Motor neuron (in vitro differentiated cells): ENCODE measurements at regions not wholly inside any gene's neighbourhood (a gene's known extent, or its start where the extent isn't known, plus 50 kb on each side); places are given as distances from the start of the nearest gene placed in this dataset.
"Not testable (repeated sequence)": the region's sequence is repeated elsewhere in the genome, so short reads cannot be mapped to it uniquely, and the experiment has no call there.

Experiments used
- ATAC-seq, 8 experiments: fragments of 200-7000 bp; cut with Tn5 transposase; replicated peaks in 6 of 8; 2 replicates each; pipeline ENCODE4 v1.8.0; 2021; ENCODE audit warnings: mild to moderate bottlenecking in 8 of 8, moderate library complexity in 8 of 8
- H3K27ac ChIP-seq, 2 donors: fragments of 250-450 bp; sonication (Bioruptor Pico); 2 replicates each; pipeline ENCODE4 v1.9.0; 2021; ENCODE audit warnings: antibody characterized with exemption in 2 of 2, mild to moderate bottlenecking in 2 of 2, moderate library complexity in 1 of 2
- H3K4me1 ChIP-seq, 2 donors: fragments of 250-450 bp; sonication (Bioruptor Pico); replicated peaks in 1 of 2; 2 replicates each; pipeline ENCODE4 v1.6.1; 2021; ENCODE audit warnings: antibody characterized with exemption in 2 of 2, mild to moderate bottlenecking in 2 of 2, moderate library complexity in 1 of 2
- H3K4me3 ChIP-seq, 5 donors: fragments of 250-450 bp; sonication (Bioruptor Pico); 2 replicates each; pipeline ENCODE4 v1.9.0; 2021; ENCODE audit warnings: antibody characterized with exemption in 5 of 5, mild to moderate bottlenecking in 5 of 5, moderate library complexity in 4 of 5
- WGBS, 10 experiments: fragments of 450-650 bp; shearing (Covaris generic); methylation state at CpG; one replicate each; pipeline ENCODE4 v1.0.0; 2022; 5-methylcytosine and 5-hydroxymethylcytosine counted together
- in situ Hi-C, 9 experiments: fragments of 400-800 bp; cut with MboI; loops; one replicate each; pipeline ENCODE4 v1.15.0; 2021; ENCODE audit warnings: low sequenced_read_pairs in 9 of 9, low pct_unique_long_range_greater_than_20kb in 2 of 9; ENCODE audit not compliant: unreplicated experiment in 9 of 9

GRCh38 chr12:46983393-46983793, 96.0 kb upstream of the PCED1B start:
- ATAC-seq, result peak in 3 of 8 experiments; percentile 9 to 42 (median 11)
- no peaks in the 10 kb centered on the region for H3K4me1 ChIP-seq
- no peak overlapping the region for H3K27ac ChIP-seq
- 20 to 100% (median 33%) methylated on average over 1 of the region's 2 CpGs; no CpG with 5 or more reads in 6 of the 10 experiments for WGBS, 10 experiments
- no peak overlapping the region for H3K4me3 ChIP-seq
- in situ Hi-C loops, result no loop called here

- Histone ChIP-seq H3K27ac (no peak overlapping the region), H3K4me3 (no peak overlapping the region), H3K4me1 (no peaks in the 10 kb centered on the region)
- 3 to 85% (median 63%) methylated on average over 3 to 7 of the region's 7 CpGs for WGBS, 10 experiments
- ATAC-seq, result peak; percentile 32 to 95 (median 74)
- in situ Hi-C loops, result no loop called here
These were observed 95.2 kb upstream of the PCED1B start for GRCh38 chr12:46983959-46984841.

- in situ Hi-C loops, result no loop called here
- ATAC-seq, result no peak
- no peak overlapping the region for H3K4me3 ChIP-seq
- H3K4me1 ChIP-seq, result no peaks in the 10 kb centered on the region
- no peak overlapping the region for H3K27ac ChIP-seq
These were observed 93.6 kb upstream of the PCED1B start for GRCh38 chr12:46985816-46986215.

- H3K27ac ChIP-seq, ATAC-seq, in situ Hi-C loops, H3K4me3 ChIP-seq, H3K4me1 ChIP-seq: not testable (repeated sequence)
- WGBS, 10 experiments, result 20 to 91% (median 43%) methylated on average over 1 of the region's 1 CpG; no CpG with 5 or more reads in 3 of the 10 experiments
These were observed 91.3 kb upstream of the PCED1B start for GRCh38 chr12:46988122-46988521.

- no peak for ATAC-seq
- WGBS, 10 experiments, result 0 to 69% (median 50%) methylated on average over 1 of the region's 1 CpG; no CpG with 5 or more reads in 5 of the 10 experiments
These were observed 89.2 kb upstream of the PCED1B start for GRCh38 chr12:46990211-46990610.

GRCh38 chr12:46992051-46992450, 87.4 kb upstream of the PCED1B start:
- WGBS, 10 experiments, result 50 to 60% methylated on average over 1 of the region's 6 CpGs; no CpG with 5 or more reads in 8 of the 10 experiments
- ATAC-seq, H3K4me3 ChIP-seq, H3K27ac ChIP-seq, in situ Hi-C loops, H3K4me1 ChIP-seq: not testable (repeated sequence)

More at GRCh38 chr12:46990211-46990610, 89.2 kb upstream of the PCED1B start:
- Histone ChIP-seq H3K27ac (no peak overlapping the region), H3K4me1 (no peaks in the 10 kb centered on the region), H3K4me3 (no peak overlapping the region)
- in situ Hi-C loops, result no loop called here

- Histone ChIP-seq H3K27ac (no peak overlapping the region), H3K4me3 (no peak overlapping the region), H3K4me1 (no peaks in the 10 kb centered on the region)
- WGBS, 10 experiments, result 41 to 100% (median 83%) methylated on average over 3 to 5 of the region's 5 CpGs
- in situ Hi-C loops, result no loop called here
- ATAC-seq, result peak in 2 of 8 experiments; percentile 66 to 73
These were observed 80.5 kb upstream of the PCED1B start for GRCh38 chr12:46998811-46999368.

GRCh38 chr12:47004634-47005033, 74.8 kb upstream of the PCED1B start:
- in situ Hi-C loops, result loop anchor here in 1 of 9 experiments (25.0 kb wide), 1 partner anchor 317 kb away; no protein-coding TSS in a partner anchor
- 75 to 100% (median 85%) methylated on average over 1 to 2 of the region's 2 CpGs; no CpG with 5 or more reads in 3 of the 10 experiments for WGBS, 10 experiments
- Histone ChIP-seq H3K27ac (no peak overlapping the region), H3K4me1 (no peaks in the 10 kb centered on the region), H3K4me3 (no peak overlapping the region)
- ATAC-seq, result no peak

GRCh38 chr12:47007048-47007447, 72.4 kb upstream of the PCED1B start:
- WGBS, 10 experiments, result 71 to 100% (median 83%) methylated on average over 1 to 3 of the region's 3 CpGs; no CpG with 5 or more reads in 1 of the 10 experiments
- no peak for ATAC-seq
- in situ Hi-C loops, result loop anchor here in 1 of 9 experiments (25.0 kb wide), 1 partner anchor 320 kb away; no protein-coding TSS in a partner anchor
- H3K27ac ChIP-seq, result no peak overlapping the region
- no peak overlapping the region for H3K4me3 ChIP-seq
- no peaks in the 10 kb centered on the region for H3K4me1 ChIP-seq

GRCh38 chr12:47012552-47012951, 66.9 kb upstream of the PCED1B start:
- Histone ChIP-seq H3K4me1 (no peaks in the 10 kb centered on the region), H3K4me3 (no peak overlapping the region)
- in situ Hi-C loops, result loop anchor here in 1 of 9 experiments (25.0 kb wide), 1 partner anchor 325 kb away; no protein-coding TSS in a partner anchor

GRCh38 chr12:47014474-47014873, 64.9 kb upstream of the PCED1B start:
- Histone ChIP-seq H3K4me1 (no peaks in the 10 kb centered on the region), H3K27ac (no peak overlapping the region), H3K4me3 (no peak overlapping the region)
- WGBS, 10 experiments, result 6 to 82% (median 54%) methylated on average over 1 to 2 of the region's 2 CpGs; no CpG with 5 or more reads in 3 of the 10 experiments
- in situ Hi-C loops, result loop anchor here in 1 of 9 experiments (25.0 kb wide), 1 partner anchor 327 kb away; no protein-coding TSS in a partner anchor
- peak in 3 of 8 experiments; percentile 36 to 83 (median 70) for ATAC-seq

More at GRCh38 chr12:47012552-47012951, 66.9 kb upstream of the PCED1B start:
- H3K27ac ChIP-seq, result no peak overlapping the region
- WGBS, 10 experiments, result 38 to 89% (median 81%) methylated on average over 1 of the region's 1 CpG; no CpG with 5 or more reads in 2 of the 10 experiments
- no peak for ATAC-seq

GRCh38 chr12:47015381-47015780, 64.0 kb upstream of the PCED1B start:
- no peak for ATAC-seq
- no peak overlapping the region for H3K4me3 ChIP-seq
- 75 to 100% (median 100%) methylated on average over 1 of the region's 1 CpG; no CpG with 5 or more reads in 1 of the 10 experiments for WGBS, 10 experiments
- no peaks in the 10 kb centered on the region for H3K4me1 ChIP-seq
- H3K27ac ChIP-seq, result no peak overlapping the region
- in situ Hi-C loops, result loop anchor here in 1 of 9 experiments (25.0 kb wide), 1 partner anchor 328 kb away; no protein-coding TSS in a partner anchor
